Thoracic aorta (tissue), 2 donors: ENCODE measurements at regions not wholly inside any gene's neighbourhood (a gene's known extent, or its start where the extent isn't known, plus 50 kb on each side); places are given as distances from the start of the nearest gene placed in this dataset.

ENCODE experiments used
- ATAC-seq: fragments of 150-250 bp; one replicate; pipeline ENCODE4 v1.8.0; 2017; ENCODE audit warnings: low read depth; ENCODE audit not compliant: insufficient number of reproducible peaks, low FRiP score
- DNase-seq: peaks from one replicate; pipeline ENCODE4 v3.0.0-alpha.2; 2020; ENCODE audit warnings: low spot score
- H3K27ac ChIP-seq, 2 donors: fragments of 200-600 bp; sonication (generic); 1 replicate in 1 of 2; 2 replicates in 1 of 2; pipeline ENCODE4 v1.5.1; 2016; ENCODE audit warnings: mild to moderate bottlenecking in 2 of 2, moderate library complexity in 2 of 2
- H3K27me3 ChIP-seq: fragments of 200-600 bp; sonication (generic); replicated peaks from 2 replicates; pipeline ENCODE4 v1.6.0; 2016; ENCODE audit warnings: mild to moderate bottlenecking; ENCODE audit not compliant: insufficient read depth
- H3K36me3 ChIP-seq: fragments of 200-600 bp; sonication (generic); one replicate; pipeline ENCODE4 v1.5.1; 2016
- H3K4me1 ChIP-seq, 2 donors: fragments of 200-600 bp; sonication (generic); 1 replicate in 1 of 2; 2 replicates in 1 of 2; pipeline versions ENCODE4 v1.5.1 to v1.6.0; 2016; ENCODE audit warnings: low read depth in 2 of 2, mild to moderate bottlenecking in 1 of 2; ENCODE audit not compliant: control insufficient read depth in 1 of 2
- H3K4me3 ChIP-seq: fragments of 200-600 bp; sonication (generic); 2 replicates; pipeline ENCODE4 v1.5.1; 2016; ENCODE audit warnings: mild to moderate bottlenecking
- H3K9me3 ChIP-seq: fragments of 200-600 bp; sonication (generic); 2 replicates; pipeline ENCODE4 v1.5.1; 2016
- CTCF ChIP-seq: fragments of 200-600 bp; sonication (generic); IDR thresholded peaks from one replicate; pipeline ENCODE4 v1.5.1; 2019; ENCODE audit warnings: antibody characterized with exemption

GRCh38 chr10:2296179-2296891 is 559.0 kb upstream of the ADARB2 start:
- no peaks in the 10 kb centered on the region for H3K27me3 ChIP-seq
- ATAC-seq = no peak
- H3K27ac ChIP-seq = no peak overlapping the region
- DNase-seq = no peak
- H3K4me1 ChIP-seq = no peaks in the 10 kb centered on the region
- no peaks in the 10 kb centered on the region for H3K9me3 ChIP-seq
- no peak for TF ChIP-seq CTCF
- no peaks in the 10 kb centered on the region for H3K36me3 ChIP-seq
- H3K4me3 ChIP-seq = no peak overlapping the region

- Histone ChIP-seq H3K36me3 (no peaks in the 10 kb centered on the region), H3K4me3 (no peak overlapping the region), H3K9me3 (no peaks in the 10 kb centered on the region), H3K27ac (no peak overlapping the region), H3K4me1 (no peaks in the 10 kb centered on the region), H3K27me3 (no peaks in the 10 kb centered on the region)
- TF ChIP-seq CTCF = no peak
- DNase-seq = no peak
- no peak for ATAC-seq
Measured at GRCh38 chr10:2294739-2295138, 557.4 kb upstream of the ADARB2 start.

GRCh38 chr10:2284071-2284470 is 546.7 kb upstream of the ADARB2 start:
- Histone ChIP-seq H3K27me3 (no peaks in the 10 kb centered on the region), H3K4me1 (no peaks in the 10 kb centered on the region), H3K9me3 (no peaks in the 10 kb centered on the region), H3K27ac (no peak overlapping the region), H3K36me3 (no peaks in the 10 kb centered on the region), H3K4me3 (no peak overlapping the region)
- no peak for TF ChIP-seq CTCF
- ATAC-seq = no peak
- DNase-seq = no peak

- no peak for DNase-seq
- Histone ChIP-seq H3K4me1 (no peaks in the 10 kb centered on the region), H3K27ac (no peak overlapping the region), H3K27me3 (no peaks in the 10 kb centered on the region), H3K36me3 (no peaks in the 10 kb centered on the region), H3K9me3 (no peaks in the 10 kb centered on the region), H3K4me3 (no peak overlapping the region)
- ATAC-seq = no peak
- TF ChIP-seq CTCF = no peak
Measured at GRCh38 chr10:2282202-2282601, 544.9 kb upstream of the ADARB2 start.

GRCh38 chr10:2280713-2281300 is 543.5 kb upstream of the ADARB2 start:
- no peak for DNase-seq
- Histone ChIP-seq H3K4me3 (no peak overlapping the region), H3K27ac (no peak overlapping the region), H3K27me3 (no peaks in the 10 kb centered on the region), H3K36me3 (no peaks in the 10 kb centered on the region), H3K9me3 (no peaks in the 10 kb centered on the region), H3K4me1 (no peaks in the 10 kb centered on the region)
- no peak for ATAC-seq
- no peak for TF ChIP-seq CTCF
